ENCODE measurements at regions not wholly inside any gene's neighbourhood (a gene's known extent, or its start where the extent isn't known, plus 50 kb on each side); places are given as distances from the start of the nearest gene placed in this dataset.

- TF ChIP-seq CTCF (IDR thresholded peaks at IDR 0.05) (no peak), POLR2A (IDR thresholded peaks at IDR 0.05) (no peak)
Measured at GRCh38 chr10:125332548-125333208, 172.3 kb upstream of the CTBP2 start.

All from adrenal gland (tissue), 5 donors.